GM19240 (cell line): ENCODE measurements at regions not wholly inside any gene's neighbourhood (a gene's known extent, or its start where the extent isn't known, plus 50 kb on each side); places are given as distances from the start of the nearest gene placed in this dataset.
"Not testable (repeated sequence)": the region's sequence is repeated elsewhere in the genome, so short reads cannot be mapped to it uniquely, and the experiment has no call there.

Source experiments
- DNase-seq: peaks from one replicate; pipeline ENCODE4 v3.0.0; 2011; ENCODE audit warnings: low spot score; ENCODE audit not compliant: insufficient read length

- no peak for DNase-seq
Measured at GRCh38 chr18:10138719-10139118, 224.9 kb downstream of the VAPA start.

- no peak for DNase-seq
Measured at GRCh38 chr18:10139783-10140410, 226.1 kb downstream of the VAPA start.

GRCh38 chr18:10140461-10141282 lies 226.9 kb downstream of the VAPA start:
- no peak for DNase-seq

- no peak for DNase-seq
Measured at GRCh38 chr18:10141559-10141958, 227.7 kb downstream of the VAPA start.

GRCh38 chr18:10142056-10142455 lies 228.2 kb downstream of the VAPA start:
- DNase-seq: no peak

- DNase-seq: no peak
Measured at GRCh38 chr18:10142496-10143160, 228.8 kb downstream of the VAPA start.

GRCh38 chr18:10143596-10143995 lies 229.8 kb downstream of the VAPA start:
- DNase-seq: no peak

- DNase-seq: no peak
Measured at GRCh38 chr18:10145546-10145945, 231.7 kb downstream of the VAPA start.

- no peak for DNase-seq
Measured at GRCh38 chr18:10147226-10147625, 233.4 kb downstream of the VAPA start.

GRCh38 chr18:10147752-10148151 lies 233.9 kb downstream of the VAPA start:
- DNase-seq: no peak

- no peak for DNase-seq
Measured at GRCh38 chr18:10148189-10148929, 234.5 kb downstream of the VAPA start.

GRCh38 chr18:10149768-10150556 lies 236.1 kb downstream of the VAPA start:
- no peak for DNase-seq

GRCh38 chr18:10150576-10150975 lies 236.8 kb downstream of the VAPA start:
- not testable (repeated sequence) for DNase-seq

GRCh38 chr18:10152475-10152874 lies 238.7 kb downstream of the VAPA start:
- DNase-seq: no peak

- no peak for DNase-seq
Measured at GRCh38 chr18:10153924-10154752, 240.3 kb downstream of the VAPA start.

- DNase-seq: no peak
Measured at GRCh38 chr18:10157706-10158105, 243.9 kb downstream of the VAPA start.

- no peak for DNase-seq
Measured at GRCh38 chr18:10160251-10160650, 246.4 kb downstream of the VAPA start.

- no peak for DNase-seq
Measured at GRCh38 chr18:10161315-10161714, 247.5 kb downstream of the VAPA start.

GRCh38 chr18:10162340-10162739 lies 248.5 kb downstream of the VAPA start:
- DNase-seq: no peak
